HEK293T (cell line): ENCODE measurements at regions not wholly inside any gene's neighbourhood (a gene's known extent, or its start where the extent isn't known, plus 50 kb on each side); places are given as distances from the start of the nearest gene placed in this dataset.

Experiments
- BHLHE40 ChIP-seq: fragments of 450-650 bp; IDR thresholded peaks from 2 replicates; pipeline ENCODE4 v1.6.1; 2016; ENCODE audit warnings: mild to moderate bottlenecking, moderate library complexity, borderline replicate concordance
- SP1 ChIP-seq: fragments of 450-650 bp; IDR thresholded peaks from 2 replicates; pipeline ENCODE4 v1.6.1; 2017
- SUZ12 ChIP-seq: fragments of 450-650 bp; IDR thresholded peaks from 2 replicates; pipeline ENCODE4 v1.6.1; 2016; ENCODE audit warnings: mild to moderate bottlenecking

GRCh38 chr5:57025961-57026360, 74.0 kb upstream of the MIER3 start:
- TF ChIP-seq SP1: no peak
- TF ChIP-seq SUZ12: no peak
- TF ChIP-seq BHLHE40: no peak
